Transverse colon (tissue), 4 donors: ENCODE measurements at regions not wholly inside any gene's neighbourhood (a gene's known extent, or its start where the extent isn't known, plus 50 kb on each side); places are given as distances from the start of the nearest gene placed in this dataset.
A peak's percentile ranks its signal among the peaks of the same experiment; 100 is the strongest.

Source experiments
- DNase-seq: peaks from one replicate; pipeline ENCODE4 v3.0.0-alpha.2; 2019
- H3K27ac ChIP-seq, 4 donors: fragments of 200-600 bp; sonication (generic); 2 replicates each; pipeline ENCODE4 v1.5.1; 2016 to 2018; ENCODE audit warnings: inconsistent platforms in 4 of 4
- H3K27me3 ChIP-seq: fragments of 200-600 bp; sonication (generic); 2 replicates; pipeline ENCODE4 v1.5.1; 2017; ENCODE audit warnings: inconsistent platforms
- H3K36me3 ChIP-seq, 4 donors: fragments of 200-600 bp; sonication (generic); 2 replicates each; pipeline ENCODE4 v1.5.1; 2017 to 2019; ENCODE audit warnings: inconsistent platforms in 4 of 4
- H3K4me1 ChIP-seq, 4 donors: fragments of 200-600 bp; sonication (generic); 2 replicates each; pipeline ENCODE4 v1.5.1; 2017 to 2020; ENCODE audit warnings: inconsistent platforms in 4 of 4
- H3K4me3 ChIP-seq, 4 donors: fragments of 200-600 bp; sonication (generic); 1 replicate in 1 of 4; 2 replicates in 3 of 4; pipeline versions ENCODE4 v1.5.1 to v1.6.1; 2017 to 2019; ENCODE audit warnings: inconsistent platforms in 4 of 4
- H3K9me3 ChIP-seq, 2 donors: fragments of 200-600 bp; sonication (generic); 2 replicates each; pipeline ENCODE4 v1.5.1; 2017 to 2019; ENCODE audit warnings: inconsistent platforms in 2 of 2
- EP300 ChIP-seq: sonication (generic); formaldehyde crosslinking; IDR thresholded peaks from one replicate; pipeline ENCODE4 v1.6.1; 2017; ENCODE audit warnings: antibody characterized with exemption, low read depth
- POLR2A ChIP-seq: fragments of 450-650 bp; IDR thresholded peaks from one replicate; pipeline ENCODE4 v1.6.1; 2016; ENCODE audit warnings: antibody characterized with exemption, mild to moderate bottlenecking, moderate library complexity
- POLR2AphosphoS5 ChIP-seq, 3 donors: sonication (generic); formaldehyde crosslinking; IDR thresholded peaks; one replicate each; pipeline ENCODE4 v1.6.1; 2016; ENCODE audit warnings: antibody characterized with exemption in 3 of 3
- whole genome bisulfite sequencing, 2 donors: methylation state at CpG; one replicate each; pipeline ENCODE4 v1.1.5; 2018; ENCODE audit warnings: low coverage in 1 of 2; 5-methylcytosine and 5-hydroxymethylcytosine counted together
- in situ Hi-C, 4 donors: fragments of 200-750 bp; cut with MboI; loops; one replicate each; pipeline versions ENCODE4 v1.15.0 to v1.15.1; 2017; ENCODE audit warnings: low sequenced_read_pairs in 3 of 4, low pct_ligation_motif_present in 1 of 4, low pct_unique_long_range_greater_than_20kb in 1 of 4
- intact Hi-C: fragments of 100-400 bp; cut with DNase I; formaldehyde crosslinking; loops from one replicate; pipeline ENCODE4 v1.15.1; 2023; ENCODE audit warnings: low total_unique reads
- TF ChIP-seq, protein P1 (sequence below), 5 experiments: fragments of 200-600 bp in 3 of 5; fragments of 450-650 bp in 2 of 5; sonication (generic) in 3 of 5; IDR thresholded peaks; 1 replicate in 2 of 5; 2 replicates in 3 of 5; pipeline ENCODE4 v1.5.1; 2016 to 2017; ENCODE audit warnings: antibody characterized with exemption in 5 of 5, inconsistent platforms in 3 of 5, mild to moderate bottlenecking in 2 of 5, moderate library complexity in 1 of 5

DNA sequence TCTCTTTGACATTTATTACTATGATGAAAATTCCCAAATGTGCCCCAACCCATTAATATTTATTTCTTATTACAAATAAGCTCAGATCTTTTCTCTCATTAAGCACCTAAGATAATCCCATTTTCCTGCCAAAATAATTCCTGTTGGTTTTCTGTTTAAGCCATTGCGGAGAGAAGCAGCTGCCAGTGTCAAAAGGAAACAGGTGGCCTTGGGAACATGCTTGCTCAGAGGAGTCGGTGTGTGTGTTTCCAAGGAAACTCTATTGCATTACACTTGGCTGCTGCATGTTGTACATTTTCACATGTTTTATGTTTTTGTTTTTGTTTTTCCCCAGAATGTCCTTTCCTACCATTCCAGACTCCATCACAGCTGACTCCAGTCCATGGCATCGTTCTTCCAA lies 56.4 kb downstream of the CD24 start:
- intact Hi-C loops: no loop called here
- TF ChIP-seq POLR2AphosphoS5 (IDR thresholded peaks at IDR 0.05) (no peak), EP300 (no peak), POLR2A (no peak)
- TF ChIP-seq, protein P1, sequence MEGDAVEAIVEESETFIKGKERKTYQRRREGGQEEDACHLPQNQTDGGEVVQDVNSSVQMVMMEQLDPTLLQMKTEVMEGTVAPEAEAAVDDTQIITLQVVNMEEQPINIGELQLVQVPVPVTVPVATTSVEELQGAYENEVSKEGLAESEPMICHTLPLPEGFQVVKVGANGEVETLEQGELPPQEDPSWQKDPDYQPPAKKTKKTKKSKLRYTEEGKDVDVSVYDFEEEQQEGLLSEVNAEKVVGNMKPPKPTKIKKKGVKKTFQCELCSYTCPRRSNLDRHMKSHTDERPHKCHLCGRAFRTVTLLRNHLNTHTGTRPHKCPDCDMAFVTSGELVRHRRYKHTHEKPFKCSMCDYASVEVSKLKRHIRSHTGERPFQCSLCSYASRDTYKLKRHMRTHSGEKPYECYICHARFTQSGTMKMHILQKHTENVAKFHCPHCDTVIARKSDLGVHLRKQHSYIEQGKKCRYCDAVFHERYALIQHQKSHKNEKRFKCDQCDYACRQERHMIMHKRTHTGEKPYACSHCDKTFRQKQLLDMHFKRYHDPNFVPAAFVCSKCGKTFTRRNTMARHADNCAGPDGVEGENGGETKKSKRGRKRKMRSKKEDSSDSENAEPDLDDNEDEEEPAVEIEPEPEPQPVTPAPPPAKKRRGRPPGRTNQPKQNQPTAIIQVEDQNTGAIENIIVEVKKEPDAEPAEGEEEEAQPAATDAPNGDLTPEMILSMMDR (IDR thresholded peaks at IDR 0.05): no peak
- 37 to 40% methylated on average over 3 of the region's 3 CpGs for WGBS, 2 donors
- H3K27me3 ChIP-seq: no peaks in the 10 kb centered on the region
- in situ Hi-C loops: no loop called here
- H3K9me3 ChIP-seq: no peaks in the 10 kb centered on the region
- H3K4me3 ChIP-seq: no peak overlapping the region
- DNase-seq: no peak
- H3K4me1 ChIP-seq: peaks cover 0 to 28% (median 16%) of the 10 kb centered on the region in 4 donors
- H3K36me3 ChIP-seq: no peaks in the 10 kb centered on the region
- no peak overlapping the region for H3K27ac ChIP-seq

- H3K4me1 ChIP-seq: peaks cover 0 to 38% (median 27%) of the 10 kb centered on the region in 4 donors
- DNase-seq: peak; percentile 20
- H3K27me3 ChIP-seq: no peaks in the 10 kb centered on the region
- no peak overlapping the region for H3K4me3 ChIP-seq
- in situ Hi-C loops: no loop called here
- H3K36me3 ChIP-seq: no peaks in the 10 kb centered on the region
- peak overlapping the region; percentile 62 to 74 (median 68) for H3K27ac ChIP-seq
- no peaks in the 10 kb centered on the region for H3K9me3 ChIP-seq
- peak in 1 of 3 donors; percentile 62 for TF ChIP-seq POLR2AphosphoS5 (IDR thresholded peaks at IDR 0.05)
- no peak for TF ChIP-seq EP300
- TF ChIP-seq, protein P1 (IDR thresholded peaks at IDR 0.05): no peak
- intact Hi-C loops: no loop called here
- 52 to 66% methylated on average over 2 of the region's 2 CpGs for WGBS, 2 donors
These were observed 57.6 kb downstream of the CD24 start for GRCh38 chr6:106916891-106917290.

GRCh38 chr6:106913676-106914280 lies 60.8 kb downstream of the CD24 start:
- Histone ChIP-seq H3K4me3 (no peak overlapping the region), H3K9me3 (no peaks in the 10 kb centered on the region), H3K27me3 (no peaks in the 10 kb centered on the region), H3K36me3 (no peaks in the 10 kb centered on the region), H3K27ac (peak overlapping the region; percentile 36 to 71 (median 59)), H3K4me1 (peaks cover 0 to 60% (median 37%) of the 10 kb centered on the region in 4 donors)
- in situ Hi-C loops (no loop called here), intact Hi-C loops (no loop called here)
- WGBS, 2 donors: 63 to 72% methylated on average over 5 of the region's 5 CpGs
- no peak for TF ChIP-seq POLR2AphosphoS5 (IDR thresholded peaks at IDR 0.05)
- TF ChIP-seq POLR2A: no peak
- TF ChIP-seq, protein P1 (IDR thresholded peaks at IDR 0.05): no peak
- no peak for TF ChIP-seq EP300
- no peak for DNase-seq

DNA sequence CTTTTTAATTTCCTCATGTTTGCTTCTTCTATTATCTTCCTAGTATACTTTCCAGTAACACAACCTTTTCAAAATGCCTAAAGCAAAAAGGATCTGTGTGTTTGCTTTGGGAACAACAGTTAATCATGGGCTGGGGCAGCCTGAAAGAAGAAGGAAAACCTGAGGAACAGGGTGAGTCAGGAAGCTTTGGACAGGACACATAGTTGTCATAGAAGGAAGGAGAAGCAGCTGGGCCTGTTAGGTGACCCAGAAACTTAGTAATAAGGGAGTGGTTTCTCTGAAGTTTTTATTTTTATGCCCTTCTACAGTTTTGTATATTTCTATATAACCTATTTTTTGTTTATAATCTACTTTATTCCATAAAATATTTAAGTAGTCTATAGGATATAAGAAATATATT lies 61.4 kb downstream of the CD24 start:
- DNase-seq: peak; percentile 55
- TF ChIP-seq POLR2A (no peak), EP300 (no peak)
- TF ChIP-seq, protein P1 (IDR thresholded peaks at IDR 0.05): no peak
- no peaks in the 10 kb centered on the region for H3K27me3 ChIP-seq
- H3K36me3 ChIP-seq: no peaks in the 10 kb centered on the region
- in situ Hi-C loops: no loop called here
- H3K4me1 ChIP-seq: peaks cover 0 to 62% (median 41%) of the 10 kb centered on the region in 4 donors
- H3K9me3 ChIP-seq: no peaks in the 10 kb centered on the region
- H3K4me3 ChIP-seq: no peak overlapping the region
- intact Hi-C loops: no loop called here
- H3K27ac ChIP-seq: peak overlapping the region; percentile 36 to 71 (median 59)
